Activated T-cell treated with anti-CD3 and anti-CD28 coated beads, Interleukin-2, amount 50 U/mL, for 48 hours (primary cell): ENCODE measurements at regions not wholly inside any gene's neighbourhood (a gene's known extent, or its start where the extent isn't known, plus 50 kb on each side); places are given as distances from the start of the nearest gene placed in this dataset.
"Not testable (repeated sequence)": the region's sequence is repeated elsewhere in the genome, so short reads cannot be mapped to it uniquely, and the experiment has no call there.

ENCODE experiments used
- DNase-seq, 2 experiments: peaks; one replicate each; pipeline ENCODE4 v3.0.0-alpha.2; 2020

- no peak for DNase-seq
Measured at GRCh38 chr5:15383469-15383868, 116.5 kb upstream of the FBXL7 start.

DNA sequence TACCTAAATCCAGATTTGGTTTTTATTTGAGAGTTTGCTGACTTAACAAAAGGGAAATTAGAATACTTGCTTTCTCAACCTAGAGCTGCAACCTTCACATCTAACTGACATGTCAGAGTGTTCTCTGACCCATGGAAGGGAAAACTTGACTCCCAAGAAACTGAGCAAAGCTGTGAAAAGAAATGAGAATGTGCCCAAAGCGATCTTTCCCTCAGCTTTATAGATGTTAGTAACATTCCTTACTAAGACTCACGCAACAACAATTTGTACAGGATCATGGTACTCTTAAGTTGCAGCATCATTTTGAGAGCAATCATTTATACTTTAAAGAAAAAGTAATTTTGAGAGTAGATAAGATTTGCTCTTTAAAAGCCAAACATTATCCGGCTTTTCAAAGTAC, 117.0 kb upstream of the FBXL7 start:
- DNase-seq, result no peak

DNA sequence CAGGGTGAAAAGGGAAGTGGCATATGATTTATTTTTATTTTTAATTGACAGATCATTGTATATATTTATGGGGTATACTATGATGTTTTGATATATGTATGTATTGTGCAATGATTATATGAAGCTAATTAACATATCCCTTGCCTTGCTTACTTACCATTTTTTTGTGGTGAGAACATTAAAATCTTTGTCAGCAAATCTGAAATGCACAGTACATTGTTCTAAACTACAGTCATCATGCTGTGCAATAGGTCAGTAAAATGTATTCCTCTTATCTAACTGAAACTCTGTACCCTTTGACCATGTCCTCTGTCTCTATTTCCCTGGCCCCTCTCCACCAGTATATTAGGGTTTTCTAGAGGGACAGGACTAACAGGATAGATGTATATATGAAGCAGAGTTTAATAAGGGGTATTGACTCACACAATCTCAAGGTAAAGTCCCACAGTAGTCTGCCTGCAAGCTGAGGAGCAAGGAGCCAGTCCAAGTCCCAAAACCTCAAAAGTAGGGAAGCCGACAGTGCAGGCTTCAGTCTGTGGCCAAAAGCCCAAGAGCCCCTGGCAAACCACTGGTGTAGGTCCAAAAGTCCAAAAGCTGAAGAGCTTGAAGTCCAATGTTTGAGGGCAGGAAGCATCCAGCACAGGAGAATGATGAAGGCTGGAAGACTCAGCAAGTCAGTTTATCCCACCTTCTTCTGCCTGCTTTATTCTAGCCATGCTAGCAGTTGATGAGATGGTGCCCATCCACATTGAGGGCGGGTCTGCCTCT, 122.2 kb upstream of the FBXL7 start:
- no peak for DNase-seq

GRCh38 chr5:15376803-15377202, 123.2 kb upstream of the FBXL7 start:
- no peak for DNase-seq

- no peak for DNase-seq
Measured at GRCh38 chr5:15376088-15376487, 123.9 kb upstream of the FBXL7 start.

- no peak for DNase-seq
Measured at GRCh38 chr5:15375559-15375958, 124.4 kb upstream of the FBXL7 start.

GRCh38 chr5:15374886-15375285, 125.1 kb upstream of the FBXL7 start:
- no peak for DNase-seq

- DNase-seq, result no peak
Measured at GRCh38 chr5:15373151-15373550, 126.8 kb upstream of the FBXL7 start.

- no peak for DNase-seq
Measured at GRCh38 chr5:15371184-15371583, 128.8 kb upstream of the FBXL7 start.

DNA sequence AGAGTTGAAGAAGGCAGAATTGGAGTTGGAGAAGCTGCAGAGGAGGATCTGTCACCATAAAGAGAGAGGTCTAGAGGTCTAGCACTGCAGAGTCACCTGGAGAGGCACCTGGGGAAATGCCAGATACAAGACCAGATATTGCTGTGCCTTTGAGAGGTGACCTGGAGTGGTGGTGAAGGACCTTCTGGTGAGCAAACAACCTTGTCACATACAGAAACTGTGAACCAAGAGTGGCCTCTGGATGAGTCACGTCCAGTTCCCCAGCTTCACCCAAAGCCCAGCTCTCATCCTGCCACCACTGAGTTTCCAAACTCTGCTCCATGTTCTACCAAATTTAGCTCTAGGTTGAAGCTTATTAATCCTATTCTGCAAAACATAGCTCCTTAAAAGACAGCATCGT, 131.1 kb upstream of the FBXL7 start:
- DNase-seq, result no peak

DNA sequence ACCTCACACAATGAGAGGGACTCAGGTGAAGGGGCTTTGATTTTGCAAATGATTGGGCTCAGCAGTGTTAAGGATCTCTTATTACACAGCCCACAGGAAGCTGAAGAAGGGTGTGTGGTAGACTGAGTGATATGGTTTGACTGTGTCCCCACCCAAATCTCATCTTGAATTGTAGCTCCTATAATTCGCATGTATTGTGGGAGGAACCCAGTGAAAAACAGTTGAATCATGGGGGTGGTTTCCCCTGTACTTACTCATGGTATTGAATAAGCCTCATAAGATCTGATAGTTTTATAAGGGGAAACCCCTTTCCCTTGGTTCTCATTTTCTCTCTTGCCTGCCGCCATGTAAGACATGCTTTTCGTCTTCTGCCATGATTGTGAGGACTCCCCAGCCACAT, 132.5 kb upstream of the FBXL7 start:
- DNase-seq, result no peak

DNA sequence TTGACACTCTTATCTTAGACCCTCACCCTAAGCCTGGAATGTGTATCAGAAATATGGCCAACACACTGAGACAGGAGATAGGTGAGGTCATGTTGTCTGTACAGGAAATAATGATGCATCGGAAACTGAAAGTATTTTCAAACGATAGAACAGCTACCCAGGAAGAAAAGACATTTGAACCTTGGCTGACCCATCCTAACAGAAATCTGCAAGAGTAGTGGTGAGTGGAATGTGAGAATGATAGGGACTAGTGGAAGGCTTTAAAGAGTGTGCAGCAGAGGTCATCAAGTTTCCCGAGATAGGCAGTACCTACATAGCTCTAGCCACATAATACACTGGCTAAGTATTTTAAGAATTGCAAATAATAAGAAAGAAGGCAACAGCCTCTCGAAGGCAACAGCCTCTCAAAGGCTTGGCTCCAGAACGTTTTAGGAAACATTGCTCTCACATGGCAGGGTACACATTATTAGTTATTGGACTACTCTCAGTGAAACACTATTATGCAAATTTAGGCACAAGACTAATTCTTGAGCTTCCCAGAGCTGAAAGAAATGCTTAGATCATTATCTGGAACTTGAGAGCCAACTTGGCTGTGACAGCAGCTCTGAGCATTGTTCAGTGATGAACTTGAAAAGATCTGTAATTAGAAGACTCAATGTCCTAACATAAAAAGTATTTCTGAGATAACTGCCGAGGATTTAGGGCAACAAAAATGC, 133.1 kb upstream of the FBXL7 start:
- no peak for DNase-seq

GRCh38 chr5:15365070-15365469, 134.9 kb upstream of the FBXL7 start:
- DNase-seq, result no peak

DNA sequence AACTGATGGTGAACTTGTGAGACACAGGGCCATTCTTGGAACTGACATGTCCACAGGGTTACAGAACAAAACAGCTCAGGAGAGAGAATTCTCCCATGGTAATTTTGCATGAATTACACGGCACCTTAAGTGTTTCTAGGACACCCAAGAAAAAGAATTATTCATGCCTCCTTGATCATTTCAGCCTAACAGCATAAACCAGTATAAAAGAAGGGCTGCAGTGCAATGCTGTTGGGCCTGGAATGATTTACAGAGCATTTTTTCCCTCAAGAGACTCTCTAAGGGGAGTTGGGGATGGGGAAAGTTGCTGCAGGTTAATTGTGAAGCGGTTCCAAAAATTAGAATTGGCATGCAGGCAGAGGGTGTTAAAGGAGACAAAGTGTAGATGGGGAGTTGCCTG, 136.4 kb upstream of the FBXL7 start:
- DNase-seq, result no peak

DNA sequence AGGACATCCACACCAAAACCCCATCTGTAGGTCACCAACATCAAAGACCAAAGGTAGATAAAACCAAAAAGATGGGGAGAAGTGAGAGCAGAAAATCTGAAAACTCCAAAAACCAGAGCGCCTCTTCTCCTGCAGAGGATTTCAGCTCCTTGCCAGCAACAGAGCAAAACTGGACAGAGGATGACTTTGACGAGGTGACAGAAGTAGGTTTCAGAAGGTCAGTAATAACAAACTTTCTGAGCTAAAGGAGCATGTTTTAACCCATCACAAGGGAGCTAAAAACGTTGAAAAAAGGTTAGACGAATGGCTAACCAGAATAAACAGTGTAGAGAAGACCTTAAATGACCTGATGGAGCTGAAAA, 142.9 kb upstream of the FBXL7 start:
- not testable (repeated sequence) for DNase-seq

DNA sequence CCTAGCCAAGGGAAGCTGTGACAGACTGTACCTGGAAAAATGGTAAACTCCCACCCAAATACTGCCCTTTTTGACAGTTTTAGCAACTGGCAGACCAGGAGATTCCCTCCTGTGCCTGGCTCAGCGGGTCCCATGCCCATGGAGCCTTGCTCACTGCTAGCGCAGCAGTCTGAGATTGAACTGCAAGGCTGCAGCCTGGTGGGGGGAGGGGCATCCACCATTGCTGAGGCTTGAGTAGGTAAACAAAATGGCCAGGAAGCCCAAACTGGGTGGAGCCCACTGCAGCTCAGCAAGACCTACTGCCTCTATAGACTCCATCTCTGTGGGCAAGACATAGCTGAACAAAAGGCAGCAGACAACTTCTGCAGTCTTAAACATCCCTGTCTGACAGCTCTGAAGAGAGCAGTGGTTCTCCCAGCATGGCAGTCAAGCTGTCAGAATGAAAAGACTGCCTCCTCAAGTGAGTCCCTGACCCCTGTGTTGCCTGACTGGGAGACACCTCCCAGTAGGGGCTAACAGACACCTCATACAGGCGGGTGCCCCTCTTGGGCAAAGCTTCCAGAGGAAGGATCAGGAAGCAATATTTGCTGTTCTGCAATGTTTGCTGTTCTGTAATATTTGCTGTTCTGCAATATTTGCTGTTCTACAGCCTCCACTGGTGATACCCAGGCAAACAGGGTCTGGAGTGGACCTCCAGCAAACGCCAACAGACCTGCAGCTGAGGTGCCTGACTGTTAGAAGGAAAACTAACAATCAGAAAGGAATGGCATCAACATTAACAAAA, 143.5 kb upstream of the FBXL7 start:
- not testable (repeated sequence) for DNase-seq

GRCh38 chr5:15354021-15354420, 146.0 kb upstream of the FBXL7 start:
- no peak for DNase-seq

DNA sequence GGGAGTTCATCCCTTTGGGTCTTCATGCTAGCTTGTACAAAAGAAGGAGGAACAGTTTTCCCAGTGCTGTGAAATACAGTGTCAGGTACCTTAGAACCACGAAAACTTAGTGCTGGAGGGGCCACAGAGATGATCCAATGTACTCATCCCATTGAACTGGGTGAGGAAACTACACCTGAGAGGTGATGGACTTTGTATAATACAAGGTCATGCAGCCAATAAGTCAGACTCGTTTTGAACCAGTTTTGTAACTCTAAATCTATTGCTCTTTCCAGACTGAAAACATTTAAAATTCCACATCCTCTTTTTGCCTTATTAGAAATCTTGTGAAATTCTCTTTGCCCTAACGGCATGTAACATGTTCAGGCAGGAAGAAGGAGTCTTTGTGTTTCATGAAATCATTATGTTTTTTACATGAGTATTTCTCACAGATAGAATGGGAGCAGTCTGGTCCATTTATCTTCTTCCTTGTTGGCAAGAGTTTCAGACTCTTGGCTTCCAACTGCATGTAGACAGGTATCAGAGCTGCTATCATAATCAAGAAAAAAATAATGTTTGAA, 146.8 kb upstream of the FBXL7 start:
- no peak for DNase-seq

GRCh38 chr5:15350614-15351013, 149.4 kb upstream of the FBXL7 start:
- no peak for DNase-seq

DNA sequence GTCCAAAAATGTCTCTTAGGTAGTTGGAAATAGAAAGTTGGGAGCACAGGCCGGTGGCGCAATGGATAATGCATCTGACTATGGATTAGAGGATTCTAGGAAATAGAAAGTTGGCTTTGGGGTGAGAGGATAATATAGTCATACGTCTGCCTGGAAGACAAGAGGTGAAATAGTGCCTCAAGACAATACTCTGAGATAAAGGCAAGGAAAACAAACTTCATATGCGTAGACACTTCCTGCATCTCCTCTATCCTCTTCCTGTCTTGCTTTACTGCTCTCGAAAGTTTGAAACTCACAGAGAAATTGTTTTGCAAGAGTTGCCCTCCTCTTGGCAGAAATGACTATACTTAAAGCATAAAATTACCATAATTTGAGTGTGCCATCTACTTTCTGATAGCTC, 153.2 kb upstream of the FBXL7 start:
- no peak for DNase-seq

- no peak for DNase-seq
Measured at GRCh38 chr5:15344954-15345353, 155.0 kb upstream of the FBXL7 start.

GRCh38 chr5:15338546-15338945, 161.4 kb upstream of the FBXL7 start:
- no peak for DNase-seq

GRCh38 chr5:15334551-15335266, 165.3 kb upstream of the FBXL7 start:
- no peak for DNase-seq
